Lower leg skin (tissue), 4 donors: ENCODE measurements at regions not wholly inside any gene's neighbourhood (a gene's known extent, or its start where the extent isn't known, plus 50 kb on each side); places are given as distances from the start of the nearest gene placed in this dataset.
"Not testable (repeated sequence)": the region's sequence is repeated elsewhere in the genome, so short reads cannot be mapped to it uniquely, and the experiment has no call there.

Experiments
- DNase-seq, 2 donors: peaks; one replicate each; pipeline ENCODE4 v3.0.0-alpha.2; 2019; ENCODE audit warnings: low spot score in 2 of 2
- H3K4me3 ChIP-seq: fragments of 200-600 bp; sonication (generic); 2 replicates; pipeline ENCODE4 v1.5.1; 2017; ENCODE audit warnings: mild to moderate bottlenecking, low read depth; ENCODE audit not compliant: poor library complexity, severe bottlenecking
- CTCF ChIP-seq, 3 donors: fragments of 450-650 bp; IDR thresholded peaks; one replicate each; pipeline ENCODE4 v1.5.1; 2016; ENCODE audit warnings: antibody characterized with exemption in 3 of 3, mild to moderate bottlenecking in 3 of 3, moderate library complexity in 2 of 3
- POLR2A ChIP-seq, 2 donors: fragments of 450-650 bp; IDR thresholded peaks; one replicate each; pipeline ENCODE4 v1.6.1; 2016 to 2017; ENCODE audit warnings: antibody characterized with exemption in 2 of 2, mild to moderate bottlenecking in 1 of 2, moderate library complexity in 1 of 2
- WGBS, 2 donors: methylation state at CpG; one replicate each; pipeline ENCODE4 v1.1.5; 2018; 5-methylcytosine and 5-hydroxymethylcytosine counted together
- intact Hi-C: fragments of 100-400 bp; cut with DNase I; formaldehyde crosslinking; loops from one replicate; pipeline ENCODE4 v1.15.0; 2023; ENCODE audit warnings: low total_unique reads

GRCh38 chr7:97310-97841 is 95.0 kb upstream of the FAM20C start:
- intact Hi-C loops: no loop called here
- TF ChIP-seq CTCF (IDR thresholded peaks at IDR 0.05) (no peak), POLR2A (IDR thresholded peaks at IDR 0.05) (no peak)
- H3K4me3 ChIP-seq: no peak overlapping the region
- WGBS, 2 donors: 60 to 79% methylated on average over 3 of the region's 3 CpGs
- DNase-seq: no peak

- DNase-seq: no peak
- H3K4me3 ChIP-seq: no peak overlapping the region
- no peak for TF ChIP-seq POLR2A (IDR thresholded peaks at IDR 0.05)
- intact Hi-C loops: no loop called here
- 58 to 61% methylated on average over 10 of the region's 10 CpGs for WGBS, 2 donors
Observed at GRCh38 chr7:101146-102046, 91.0 kb upstream of the FAM20C start.

- intact Hi-C loops: no loop called here
- 74 to 85% methylated on average over 12 to 13 of the region's 13 CpGs for WGBS, 2 donors
- DNase-seq: peak in 1 of 2 donors; percentile 50
- no peak for TF ChIP-seq POLR2A (IDR thresholded peaks at IDR 0.05)
- no peak for TF ChIP-seq CTCF (IDR thresholded peaks at IDR 0.05)
- H3K4me3 ChIP-seq: no peak overlapping the region
Observed at GRCh38 chr7:102047-102711, 90.2 kb upstream of the FAM20C start.

- no peak for TF ChIP-seq CTCF (IDR thresholded peaks at IDR 0.05)
- TF ChIP-seq POLR2A (IDR thresholded peaks at IDR 0.05): no peak
- peak in 1 of 2 donors; percentile 25 for DNase-seq
- H3K4me3 ChIP-seq: no peak overlapping the region
- intact Hi-C loops: no loop called here
- 58 to 62% methylated on average over 12 to 14 of the region's 14 CpGs for WGBS, 2 donors
Observed at GRCh38 chr7:102721-103120, 89.7 kb upstream of the FAM20C start.

- H3K4me3 ChIP-seq, intact Hi-C loops, DNase-seq: not testable (repeated sequence)
- WGBS, 2 donors: 68 to 92% methylated on average over 3 to 7 of the region's 10 CpGs
Observed at GRCh38 chr7:103981-104380, 88.4 kb upstream of the FAM20C start.

GRCh38 chr7:105002-105401 is 87.4 kb upstream of the FAM20C start:
- WGBS, 2 donors: 86 to 94% methylated on average over 8 of the region's 8 CpGs
- TF ChIP-seq CTCF (IDR thresholded peaks at IDR 0.05) (no peak), POLR2A (IDR thresholded peaks at IDR 0.05) (no peak)
- no peak overlapping the region for H3K4me3 ChIP-seq
- intact Hi-C loops: no loop called here
- no peak for DNase-seq
